HUDEP-2 (cell line): ENCODE measurements at regions not wholly inside any gene's neighbourhood (a gene's known extent, or its start where the extent isn't known, plus 50 kb on each side); places are given as distances from the start of the nearest gene placed in this dataset.

Source experiments
- DNase-seq, 76 experiments: peaks; one replicate each; lab custom pipeline; 2025; ENCODE audit not compliant: unreplicated experiment in 76 of 76; lab: John Stamatoyannopoulos, UW

GRCh38 chr9:79120533-79120932 lies 451.2 kb upstream of the TLE4 start:
- DNase-seq = no peak

GRCh38 chr9:79120941-79121340 lies 450.8 kb upstream of the TLE4 start:
- no peak for DNase-seq

DNA sequence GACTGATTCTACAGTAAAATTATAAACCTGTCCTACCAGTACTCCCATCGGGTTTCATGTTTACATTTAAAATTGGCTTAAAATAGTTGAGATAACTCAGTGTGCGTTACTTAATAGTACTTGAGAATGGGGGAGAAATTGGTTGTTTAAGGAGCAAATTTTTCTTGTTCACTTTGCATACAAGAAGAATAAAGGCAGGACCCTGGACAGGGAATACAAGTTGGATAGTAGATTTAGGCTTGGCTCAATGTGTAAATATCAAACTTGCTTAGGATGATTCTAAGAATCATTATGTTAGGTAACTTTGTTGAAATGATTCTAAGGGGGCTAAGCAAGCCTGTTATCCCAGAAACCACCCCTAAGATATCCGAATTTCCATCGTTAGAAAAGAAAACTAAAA lies 448.4 kb upstream of the TLE4 start:
- DNase-seq = no peak

DNA sequence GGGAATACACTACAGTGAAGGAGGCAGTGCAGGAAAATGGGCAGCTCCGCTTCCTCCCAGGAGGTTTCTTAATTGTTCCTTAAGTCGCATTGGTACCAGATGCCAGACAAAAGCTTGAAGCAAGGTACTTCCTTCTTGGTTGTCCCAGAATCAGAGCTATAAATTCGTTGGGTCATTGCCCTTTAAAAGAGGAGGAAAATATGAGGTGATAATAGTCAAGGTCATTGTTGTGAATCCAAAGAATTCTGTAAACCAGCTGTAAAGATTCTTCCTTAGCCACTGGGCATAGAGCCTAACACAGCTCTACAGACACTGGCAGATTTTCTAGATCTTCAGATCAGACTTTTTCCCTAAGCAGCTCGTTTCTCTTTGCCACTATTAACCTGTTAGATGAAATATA lies 444.1 kb upstream of the TLE4 start:
- no peak for DNase-seq

DNA sequence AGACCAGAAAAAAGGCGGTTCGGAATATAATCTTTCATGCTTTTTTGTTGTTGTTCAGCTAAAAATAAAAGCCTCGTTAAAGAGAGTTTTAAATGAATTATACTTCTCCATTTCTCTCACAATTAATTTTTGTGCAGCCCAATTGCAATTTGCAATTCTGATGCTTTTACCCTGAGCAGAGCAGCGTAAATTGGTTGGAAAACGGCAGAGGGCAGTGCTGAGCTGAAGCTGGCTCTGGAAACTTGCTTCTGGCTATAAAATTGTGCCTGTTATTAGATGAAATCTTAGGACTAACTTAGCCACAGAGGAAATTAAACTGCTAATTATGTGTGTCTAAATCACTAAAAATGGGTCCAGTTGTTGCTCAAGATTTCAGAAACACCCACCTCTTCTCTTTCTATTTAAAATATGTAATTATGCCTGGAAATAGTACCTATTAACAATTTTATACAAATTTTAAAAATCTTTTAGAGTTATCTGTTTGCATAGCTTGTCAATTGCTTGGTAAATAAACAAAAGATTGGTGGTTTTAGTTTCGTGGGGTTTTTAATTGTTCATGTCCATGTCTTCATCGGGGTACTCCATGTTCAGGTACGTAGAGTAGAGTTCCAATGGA lies 441.8 kb upstream of the TLE4 start:
- peak in 6 of 76 experiments; percentile 0 to 21 (median 4) for DNase-seq

DNA sequence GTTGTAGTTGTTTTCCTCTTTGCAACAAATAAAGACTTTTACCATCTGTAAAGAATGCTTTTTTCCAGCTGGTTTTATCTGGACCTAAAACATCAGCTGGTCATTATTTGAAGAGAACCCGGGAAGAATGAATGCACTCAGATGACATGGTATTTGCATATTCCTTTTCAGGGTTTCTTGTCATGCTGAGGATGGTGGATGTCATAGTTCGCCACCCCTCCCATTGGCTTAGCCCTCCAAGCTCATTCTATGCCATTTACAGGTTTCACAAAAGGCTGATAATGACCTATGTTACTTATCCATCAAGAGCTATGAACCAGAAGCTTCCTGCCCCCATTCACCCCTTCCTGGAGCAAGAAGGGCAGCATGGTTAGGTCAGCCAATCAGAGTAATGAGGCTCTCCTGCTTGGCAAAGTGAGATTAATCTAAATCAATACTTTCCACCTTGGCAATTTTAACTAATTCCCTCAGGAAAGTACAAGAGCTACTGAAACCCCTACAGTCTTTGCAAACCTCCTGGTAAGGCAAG lies 440.5 kb upstream of the TLE4 start:
- DNase-seq = no peak

- DNase-seq = no peak
These were observed 439.9 kb upstream of the TLE4 start for GRCh38 chr9:79131824-79132377.

DNA sequence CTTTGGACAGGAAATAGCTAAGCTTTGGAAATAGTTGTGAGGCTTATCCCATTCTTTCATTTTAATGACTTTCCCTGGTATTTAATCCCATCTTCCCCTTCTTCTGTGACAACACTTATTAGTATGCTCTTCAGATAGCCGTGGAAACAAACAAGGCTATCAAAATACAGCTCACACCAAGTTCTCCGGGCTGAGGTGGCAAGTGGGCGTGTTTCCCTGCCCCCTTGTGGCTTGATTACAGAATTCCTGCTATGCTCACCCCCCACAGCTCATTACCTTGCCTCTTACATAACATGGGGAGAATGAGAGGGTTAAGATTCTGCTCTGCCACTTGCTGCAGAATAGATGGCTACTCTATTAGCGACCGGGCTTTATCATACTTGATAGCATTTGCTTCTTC lies 437.1 kb upstream of the TLE4 start:
- DNase-seq = no peak

DNA sequence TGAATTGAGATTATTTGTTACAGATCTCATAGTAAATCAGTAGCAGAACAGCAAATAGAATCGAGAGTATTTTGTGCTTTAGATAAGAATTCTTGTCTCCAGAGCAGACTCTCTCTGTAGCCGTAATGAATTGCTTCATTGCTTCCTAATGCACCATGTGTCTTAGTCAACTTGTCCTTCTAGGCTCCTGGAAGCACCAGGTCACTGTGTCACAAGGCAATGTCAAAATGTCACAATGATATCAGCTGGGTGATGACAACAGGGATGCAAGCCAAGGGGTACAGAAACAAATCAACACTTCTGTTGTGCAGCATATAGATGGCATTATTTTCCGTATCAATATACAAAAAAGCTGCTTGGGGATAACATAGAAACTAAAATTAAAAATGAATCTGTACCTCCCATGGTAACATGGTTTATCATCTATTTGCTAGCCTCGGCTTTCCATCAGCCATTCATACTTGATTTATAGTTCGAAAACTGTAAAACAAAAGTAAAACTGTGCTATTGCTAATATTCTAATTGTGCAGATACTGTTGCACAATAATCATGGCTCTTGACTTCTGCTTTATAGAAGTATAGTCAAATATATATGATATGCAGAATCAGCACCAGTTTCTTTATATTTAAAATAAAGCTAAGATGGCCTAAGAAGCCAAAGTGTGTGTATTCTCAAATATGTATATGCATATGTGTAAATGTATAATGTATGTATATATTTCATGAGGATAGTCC lies 435.9 kb upstream of the TLE4 start:
- DNase-seq = no peak

GRCh38 chr9:79140751-79141150 lies 431.0 kb upstream of the TLE4 start:
- DNase-seq = no peak

GRCh38 chr9:79143211-79143610 lies 428.6 kb upstream of the TLE4 start:
- no peak for DNase-seq

GRCh38 chr9:79145442-79145841 lies 426.3 kb upstream of the TLE4 start:
- no peak for DNase-seq

- DNase-seq = no peak
These were observed 422.2 kb upstream of the TLE4 start for GRCh38 chr9:79149585-79149984.

- DNase-seq = no peak
These were observed 420.0 kb upstream of the TLE4 start for GRCh38 chr9:79151791-79152190.

- DNase-seq = no peak
These were observed 419.5 kb upstream of the TLE4 start for GRCh38 chr9:79152306-79152705.

GRCh38 chr9:79154806-79155205 lies 417.0 kb upstream of the TLE4 start:
- DNase-seq = no peak

GRCh38 chr9:79155308-79155707 lies 416.5 kb upstream of the TLE4 start:
- no peak for DNase-seq

GRCh38 chr9:79163544-79163943 lies 408.2 kb upstream of the TLE4 start:
- no peak for DNase-seq

DNA sequence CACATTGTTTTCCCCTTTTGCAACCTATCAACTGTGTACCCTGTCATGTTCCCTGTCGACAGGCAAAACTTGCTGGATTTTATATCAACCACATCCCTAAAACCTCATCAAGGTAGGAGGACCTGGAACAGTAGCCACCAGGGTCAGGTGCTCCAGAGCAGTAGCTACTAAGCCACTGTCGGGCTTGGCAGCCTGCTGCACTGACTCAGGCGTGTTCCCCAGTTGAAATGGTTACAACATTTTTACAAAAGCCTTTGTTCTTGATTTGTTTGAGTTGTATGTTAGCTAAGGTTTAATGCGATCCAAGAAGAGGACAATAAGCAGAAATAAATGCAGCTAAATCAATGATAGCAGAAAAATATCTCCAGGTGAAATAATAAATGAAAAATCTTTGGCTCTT lies 407.4 kb upstream of the TLE4 start:
- DNase-seq = no peak

DNA sequence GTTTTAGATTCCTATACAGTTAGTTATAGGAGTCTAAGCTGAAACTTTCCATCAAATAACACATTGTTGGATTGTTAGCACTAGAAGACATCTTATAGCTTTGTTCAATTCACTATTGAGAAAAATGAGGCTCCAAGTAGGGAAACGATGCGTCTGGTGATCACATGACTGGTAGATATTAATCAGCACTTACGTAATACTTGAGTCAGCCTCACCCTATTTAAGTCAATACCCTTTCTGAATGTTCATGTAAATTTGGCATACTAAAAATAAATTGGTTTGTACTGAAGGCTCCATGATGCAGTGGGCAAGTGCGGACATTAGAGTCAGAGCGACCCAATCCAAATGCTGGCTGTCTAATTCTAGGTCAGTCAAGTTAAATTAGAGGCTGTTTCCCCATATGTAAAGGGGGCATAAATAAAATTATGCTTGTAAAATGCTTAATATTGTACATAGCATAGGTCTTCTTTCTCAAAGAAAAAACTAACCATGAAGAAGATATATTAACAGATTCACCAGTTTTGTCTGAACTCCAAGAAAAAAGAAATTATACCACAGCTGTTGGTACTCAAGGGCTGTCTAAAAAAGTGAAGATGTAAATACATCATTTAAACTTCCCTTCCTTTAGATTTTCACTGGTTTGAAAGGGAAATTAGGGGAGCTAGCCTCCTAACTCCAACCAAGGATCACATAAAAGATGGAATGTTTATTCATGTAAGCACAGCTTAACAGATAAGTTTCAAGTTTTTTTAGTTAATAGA lies 406.6 kb upstream of the TLE4 start:
- no peak for DNase-seq

- DNase-seq = no peak
These were observed 405.8 kb upstream of the TLE4 start for GRCh38 chr9:79166005-79166404.
